Endothelial cell of umbilical vein (primary cell): ENCODE measurements at regions not wholly inside any gene's neighbourhood (a gene's known extent, or its start where the extent isn't known, plus 50 kb on each side); places are given as distances from the start of the nearest gene placed in this dataset.

ENCODE experiments used
- BruUV-seq: library from RNA; stranded (reverse); fragments of 400-500 nt; replicated peaks from 2 replicates; lab custom pipeline; 2021; lab: Mats Ljungman, UMichigan
- CTCF ChIA-PET: fragments of 300-600, 350-600 bp; sonication (Branson Sonifier 250); formaldehyde crosslinking; loops from one replicate; lab custom pipeline; 2021; ENCODE audit warnings: antibody characterized with exemption, inconsistent platforms; lab: Charles Lee
- POLR2A ChIA-PET: fragments of 300-600, 350-600 bp; sonication (Branson Sonifier 250); formaldehyde crosslinking; loops from one replicate; lab custom pipeline; 2021; ENCODE audit warnings: antibody characterized with exemption, inconsistent platforms; lab: Charles Lee
- DNase-seq: peaks from one replicate; pipeline ENCODE4 v3.0.0-alpha.2; 2011; ENCODE audit warnings: low read depth, low spot score
- FAIRE-seq: peaks from 2 replicates; lab custom pipeline; 2011; peaks lifted over from hg19 to GRCh38; lab: Jason Lieb, UNC
- H2AFZ ChIP-seq: 2 replicates; pipeline ENCODE4 v1.6.0; 2012; ENCODE audit warnings: low read depth, low read length, control low read depth, inconsistent platforms
- H3K27ac ChIP-seq: 2 replicates; pipeline ENCODE4 v1.5.1; 2011; ENCODE audit warnings: low read depth, mild to moderate bottlenecking, control low read depth, low read length, moderate library complexity; ENCODE audit not compliant: insufficient read depth
- H3K27me3 ChIP-seq, 2 experiments: 2 replicates each; pipeline versions ENCODE4 v1.6.0 to v1.6.1; 2011; ENCODE audit warnings: low read length in 2 of 2, mixed read lengths in 1 of 2; ENCODE audit not compliant: control insufficient read depth in 2 of 2, insufficient read depth in 2 of 2
- H3K36me3 ChIP-seq, 2 experiments: 2 replicates in 1 of 2; 3 replicates in 1 of 2; pipeline ENCODE4 v1.5.1; 2011; ENCODE audit warnings: low read length in 2 of 2, mild to moderate bottlenecking in 1 of 2, moderate library complexity in 1 of 2; ENCODE audit not compliant: control insufficient read depth in 2 of 2, insufficient read depth in 2 of 2; ENCODE audit errors: extremely low read depth in 1 of 2
- H3K4me1 ChIP-seq: 3 replicates; pipeline ENCODE4 v1.5.1; 2011; ENCODE audit warnings: mild to moderate bottlenecking, low read length; ENCODE audit not compliant: control insufficient read depth, insufficient read depth; ENCODE audit errors: extremely low read depth
- H3K4me2 ChIP-seq: 2 replicates; pipeline ENCODE4 v1.6.1; 2011; ENCODE audit warnings: low read length, control low read depth, mixed read lengths; ENCODE audit not compliant: insufficient read depth
- H3K4me3 ChIP-seq, 3 experiments: fragments of 200-600 bp in 1 of 3; sonication (generic), shearing (Covaris generic) in 1 of 3; replicated peaks in 1 of 3; 2 replicates each; pipeline ENCODE4 v1.5.1; 2011 to 2016; ENCODE audit warnings: control low read depth in 3 of 3, low read length in 3 of 3, mild to moderate bottlenecking in 2 of 3, inconsistent platforms in 1 of 3, low read depth in 1 of 3, moderate library complexity in 1 of 3; ENCODE audit not compliant: insufficient read depth in 1 of 3
- H3K79me2 ChIP-seq: 2 replicates; pipeline ENCODE4 v1.6.0; 2012; ENCODE audit warnings: low read length, inconsistent platforms; ENCODE audit not compliant: control insufficient read depth, insufficient read depth
- H3K9ac ChIP-seq: replicated peaks from 2 replicates; pipeline ENCODE3; 2011; ENCODE audit warnings: low read length, control low read depth; ENCODE audit not compliant: insufficient read depth; ENCODE audit errors: extremely low read depth
- H3K9me1 ChIP-seq: replicated peaks from 3 replicates; pipeline ENCODE4 v1.6.0; 2011; ENCODE audit warnings: mild to moderate bottlenecking, low read length; ENCODE audit not compliant: control insufficient read depth, insufficient read depth; ENCODE audit errors: extremely low read depth
- H3K9me3 ChIP-seq: replicated peaks from 2 replicates; pipeline ENCODE4 v1.5.1; 2012; ENCODE audit warnings: low read length, inconsistent platforms; ENCODE audit not compliant: control insufficient read depth, insufficient read depth
- H4K20me1 ChIP-seq: replicated peaks from 2 replicates; pipeline ENCODE3; 2011; ENCODE audit warnings: mild to moderate bottlenecking, low read length; ENCODE audit not compliant: control insufficient read depth, insufficient read depth; ENCODE audit errors: extremely low read depth
- CTCF ChIP-seq, 2 donors: IDR thresholded peaks; 1 replicate in 1 of 2; 2 replicates in 1 of 2; pipeline ENCODE4 v1.5.1; 2011; ENCODE audit warnings: low read length in 2 of 2, mild to moderate bottlenecking in 2 of 2, moderate library complexity in 2 of 2, control low read depth in 1 of 2, inconsistent platforms in 1 of 2, low read depth in 1 of 2; ENCODE audit not compliant: insufficient read depth in 1 of 2; ENCODE audit errors: extremely low read depth in 1 of 2
- EZH2 ChIP-seq: IDR thresholded peaks from 2 replicates; pipeline ENCODE4 v1.6.1; 2012; ENCODE audit warnings: borderline replicate concordance, low read depth, mild to moderate bottlenecking, moderate library complexity, low read length, inconsistent platforms; ENCODE audit not compliant: severe bottlenecking
- FOS ChIP-seq: IDR thresholded peaks from 2 replicates; pipeline ENCODE4 v1.6.1; 2011; ENCODE audit warnings: mild to moderate bottlenecking, low read length, moderate library complexity, borderline replicate concordance; ENCODE audit not compliant: insufficient read depth
- GATA2 ChIP-seq: IDR thresholded peaks from 2 replicates; pipeline ENCODE4 v1.7.0; 2011; ENCODE audit warnings: low read depth, mild to moderate bottlenecking, moderate library complexity, mixed read lengths, low read length; ENCODE audit not compliant: insufficient read length, insufficient read depth
- JUN ChIP-seq: IDR thresholded peaks from 2 replicates; pipeline ENCODE4 v1.6.1; 2011; ENCODE audit warnings: borderline replicate concordance, low read depth; ENCODE audit not compliant: insufficient read length, insufficient read depth
- MAX ChIP-seq: IDR thresholded peaks from 2 replicates; pipeline ENCODE4 v1.6.1; 2011; ENCODE audit not compliant: insufficient read depth, insufficient read length
- MYC ChIP-seq: IDR thresholded peaks from one replicate; pipeline ENCODE4 v1.6.1; 2011; ENCODE audit warnings: mild to moderate bottlenecking, low read depth, low read length
- POLR2A ChIP-seq: IDR thresholded peaks from 2 replicates; pipeline ENCODE4 v1.6.1; 2012; ENCODE audit warnings: low read depth, mild to moderate bottlenecking, control low read depth, low read length
- POLR2AphosphoS5 ChIP-seq: IDR thresholded peaks from 2 replicates; pipeline ENCODE4 v1.6.1; 2012; ENCODE audit warnings: low read depth, mild to moderate bottlenecking, control low read depth, low read length, moderate library complexity; ENCODE audit not compliant: insufficient read depth
- dilution Hi-C: fragments of 300-500 bp; cut with MboI; formaldehyde crosslinking; loops from one replicate; pipeline ENCODE4 v1.15.0; 2019; ENCODE audit warnings: low sequenced_read_pairs; ENCODE audit not compliant: extremely low pct_ligation_motif_present
- intact Hi-C: fragments of 100-400 bp; cut with micrococcal nuclease; formaldehyde crosslinking; loops from one replicate; pipeline ENCODE4 v1.10.0; 2022

GRCh38 chr13:84961023-84961422 lies 838.2 kb downstream of the SLITRK6 start:
- Histone ChIP-seq H3K36me3 (no peaks in the 10 kb centered on the region), H3K4me2 (no peak overlapping the region), H3K9me3 (peaks cover 3% of the 10 kb centered on the region), H3K9ac (no peak overlapping the region), H3K79me2 (no peaks in the 10 kb centered on the region), H3K4me3 (no peak overlapping the region), H3K9me1 (no peaks in the 10 kb centered on the region), H3K4me1 (no peaks in the 10 kb centered on the region), H3K27ac (no peak overlapping the region), H2AFZ (no peak overlapping the region), H4K20me1 (no peaks in the 10 kb centered on the region), H3K27me3 (no peaks in the 10 kb centered on the region)
- ChIA-PET POLR2A (no interaction called here), CTCF (no interaction called here)
- DNase-seq, result no peak
- FAIRE-seq, result no peak
- dilution Hi-C loops, result no loop called here
- TF ChIP-seq POLR2A (no peak), JUN (no peak), CTCF (IDR thresholded peaks at IDR 0.05; ENCODE audit: extremely low read depth in 1 of 2, insufficient read depth in 1 of 2, low read depth in 1 of 2, low read length in 2 of 2) (no peak), EZH2 (no peak), GATA2 (no peak), MYC (no peak), MAX (no peak), FOS (no peak), POLR2AphosphoS5 (no peak)
- intact Hi-C loops, result no loop called here
- no TSS peak for BruUV-seq
